HEK293 (cell line): ENCODE measurements at regions not wholly inside any gene's neighbourhood (a gene's known extent, or its start where the extent isn't known, plus 50 kb on each side); places are given as distances from the start of the nearest gene placed in this dataset.

Experiments
- CTCF ChIA-PET: fragments of 350-600 bp; formaldehyde crosslinking; extraction: SDS; loops from one replicate; lab custom pipeline; 2021; ENCODE audit warnings: antibody characterized with exemption; lab: Yijun Ruan, JAX
- POLR2A ChIA-PET: fragments of 300-600 bp; formaldehyde crosslinking; extraction: SDS; loops from one replicate; lab custom pipeline; 2020; ENCODE audit warnings: antibody characterized with exemption, inconsistent platforms; lab: Yijun Ruan, JAX
- H3K27ac ChIP-seq: fragments of 200-500 bp; sonication (Bioruptor generic); 2 replicates; pipeline ENCODE4 v1.5.1; 2014; ENCODE audit warnings: low read depth, low read length, control low read depth, inconsistent platforms; ENCODE audit errors: extremely low read depth
- H3K36me3 ChIP-seq, 2 experiments: fragments of 200-500 bp in 1 of 2; sonication (Bioruptor generic) in 1 of 2; 1 replicate in 1 of 2; 2 replicates in 1 of 2; pipeline ENCODE4 v1.5.1; 2014 to 2017; ENCODE audit warnings: inconsistent platforms in 2 of 2, low read length in 2 of 2; ENCODE audit not compliant: control insufficient read depth in 2 of 2, insufficient read depth in 1 of 2
- H3K4me1 ChIP-seq: fragments of 200-500 bp; sonication (Bioruptor generic); 2 replicates; pipeline ENCODE4 v1.5.1; 2014; ENCODE audit warnings: mild to moderate bottlenecking, low read length, inconsistent platforms; ENCODE audit not compliant: control insufficient read depth, insufficient read depth
- H3K4me3 ChIP-seq: 2 replicates; pipeline ENCODE4 v1.5.1; 2011; ENCODE audit warnings: low read depth, mild to moderate bottlenecking, control low read depth, low read length, moderate library complexity
- H3K9me3 ChIP-seq: fragments of 200-500 bp; sonication (Bioruptor generic); 2 replicates; pipeline ENCODE4 v1.5.1; 2014; ENCODE audit warnings: low read depth, low read length, inconsistent platforms; ENCODE audit not compliant: control insufficient read depth, insufficient read depth
- MEIS1 ChIP-seq: sonication (generic); formaldehyde crosslinking; IDR thresholded peaks from 2 replicates; pipeline ENCODE4 v1.8.1; 2022; ENCODE audit warnings: missing genetic modification reagents, mild to moderate bottlenecking, borderline replicate concordance
- OVOL3 ChIP-seq: fragments of 450-650 bp; formaldehyde crosslinking; IDR thresholded peaks from 2 replicates; pipeline ENCODE4 v1.5.1; 2016; ENCODE audit warnings: missing biosample characterization, missing genetic modification characterization
- RBAK ChIP-seq: fragments of 450-650 bp; formaldehyde crosslinking; IDR thresholded peaks from 2 replicates; pipeline ENCODE4 v1.5.1; 2016; ENCODE audit warnings: missing biosample characterization, missing genetic modification characterization
- ZBTB49 ChIP-seq: fragments of 450-650 bp; formaldehyde crosslinking; IDR thresholded peaks from 2 replicates; pipeline ENCODE4 v1.5.1; 2016; ENCODE audit warnings: missing biosample characterization, missing genetic modification characterization, low read depth
- ZNF26 ChIP-seq: fragments of 450-650 bp; formaldehyde crosslinking; IDR thresholded peaks from 2 replicates; pipeline ENCODE4 v1.5.1; 2016; ENCODE audit warnings: missing biosample characterization, missing genetic modification characterization
- ZNF302 ChIP-seq: fragments of 450-650 bp; formaldehyde crosslinking; IDR thresholded peaks from 2 replicates; pipeline ENCODE4 v1.5.1; 2016; ENCODE audit warnings: missing biosample characterization, missing genetic modification characterization, low read depth
- ZNF561 ChIP-seq: fragments of 450-650 bp; IDR thresholded peaks from 2 replicates; pipeline ENCODE4 v1.5.1; 2018; ENCODE audit warnings: missing biosample characterization, missing genetic modification characterization, borderline replicate concordance
- ZNF600 ChIP-seq: fragments of 450-650 bp; formaldehyde crosslinking; IDR thresholded peaks from 2 replicates; pipeline ENCODE4 v1.5.1; 2016; ENCODE audit warnings: missing biosample characterization, missing genetic modification characterization
- ZNF639 ChIP-seq: fragments of 450-650 bp; formaldehyde crosslinking; IDR thresholded peaks from 2 replicates; pipeline ENCODE4 v1.5.1; 2016; ENCODE audit warnings: missing biosample characterization, missing genetic modification characterization
- ZNF76 ChIP-seq: fragments of 450-650 bp; formaldehyde crosslinking; IDR thresholded peaks from 2 replicates; pipeline ENCODE4; 2016; ENCODE audit warnings: low read depth, missing biosample characterization, missing genetic modification characterization, borderline replicate concordance
- ZSCAN5A ChIP-seq: fragments of 450-650 bp; formaldehyde crosslinking; IDR thresholded peaks from 2 replicates; pipeline ENCODE4 v1.5.1; 2016; ENCODE audit warnings: missing biosample characterization, missing genetic modification characterization
- ZXDB ChIP-seq: fragments of 450-650 bp; formaldehyde crosslinking; IDR thresholded peaks from 2 replicates; pipeline ENCODE4 v1.5.1; 2016; ENCODE audit warnings: missing biosample characterization, missing genetic modification characterization
- TF ChIP-seq, protein P1 (sequence below): fragments of 450-650 bp; formaldehyde crosslinking; IDR thresholded peaks from 2 replicates; pipeline ENCODE4 v1.5.1; 2016; ENCODE audit warnings: missing biosample characterization, missing genetic modification characterization
- TF ChIP-seq, protein P2 (sequence below): fragments of 450-650 bp; formaldehyde crosslinking; IDR thresholded peaks from 2 replicates; pipeline ENCODE4 v1.5.1; 2017; ENCODE audit warnings: missing biosample characterization, missing genetic modification characterization

DNA sequence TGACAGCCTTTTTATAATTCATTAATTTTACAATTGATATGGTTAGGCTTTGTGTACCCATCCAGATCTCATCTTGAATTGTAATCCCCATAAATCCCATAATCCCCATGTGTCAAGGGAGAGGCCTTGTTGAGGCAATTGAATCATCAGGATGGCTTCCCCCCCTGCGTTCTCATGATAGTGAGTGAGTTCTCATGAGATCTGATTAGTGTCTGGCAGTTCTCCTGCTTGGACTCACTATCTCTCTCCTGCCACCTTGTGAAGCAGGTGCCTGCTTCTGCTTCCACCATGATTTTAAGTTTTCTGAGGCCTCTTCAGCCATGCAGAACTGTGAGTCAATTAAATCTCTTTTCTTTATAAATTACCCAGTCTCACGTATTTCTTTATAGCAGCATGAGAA lies 165.7 kb upstream of the GNAI1 start:
- no peaks in the 10 kb centered on the region for H3K4me1 ChIP-seq
- H3K9me3 ChIP-seq, result no peaks in the 10 kb centered on the region
- ChIA-PET CTCF (interaction anchor here (0.8 kb wide), 1 partner anchor 117 kb away, joined by 3 read pairs; no protein-coding TSS in a partner anchor), POLR2A (no interaction called here)
- no peak overlapping the region for H3K27ac ChIP-seq
- H3K4me3 ChIP-seq, result no peak overlapping the region
- H3K36me3 ChIP-seq, result no peaks in the 10 kb centered on the region
- TF ChIP-seq OVOL3 (tag by site-specific recombination) (no peak), ZBTB49 (tag by site-specific recombination) (no peak), ZNF76 (tag by site-specific recombination) (no peak), ZNF26 (tag by site-specific recombination) (no peak), ZNF561 (tag by site-specific recombination) (no peak), ZNF600 (tag by site-specific recombination) (no peak), ZXDB (no peak), RBAK (tag by site-specific recombination) (no peak), ZSCAN5A (no peak), ZNF302 (tag by site-specific recombination) (no peak), MEIS1 (no peak), ZNF639 (tag by site-specific recombination) (no peak)
- TF ChIP-seq, protein P1, sequence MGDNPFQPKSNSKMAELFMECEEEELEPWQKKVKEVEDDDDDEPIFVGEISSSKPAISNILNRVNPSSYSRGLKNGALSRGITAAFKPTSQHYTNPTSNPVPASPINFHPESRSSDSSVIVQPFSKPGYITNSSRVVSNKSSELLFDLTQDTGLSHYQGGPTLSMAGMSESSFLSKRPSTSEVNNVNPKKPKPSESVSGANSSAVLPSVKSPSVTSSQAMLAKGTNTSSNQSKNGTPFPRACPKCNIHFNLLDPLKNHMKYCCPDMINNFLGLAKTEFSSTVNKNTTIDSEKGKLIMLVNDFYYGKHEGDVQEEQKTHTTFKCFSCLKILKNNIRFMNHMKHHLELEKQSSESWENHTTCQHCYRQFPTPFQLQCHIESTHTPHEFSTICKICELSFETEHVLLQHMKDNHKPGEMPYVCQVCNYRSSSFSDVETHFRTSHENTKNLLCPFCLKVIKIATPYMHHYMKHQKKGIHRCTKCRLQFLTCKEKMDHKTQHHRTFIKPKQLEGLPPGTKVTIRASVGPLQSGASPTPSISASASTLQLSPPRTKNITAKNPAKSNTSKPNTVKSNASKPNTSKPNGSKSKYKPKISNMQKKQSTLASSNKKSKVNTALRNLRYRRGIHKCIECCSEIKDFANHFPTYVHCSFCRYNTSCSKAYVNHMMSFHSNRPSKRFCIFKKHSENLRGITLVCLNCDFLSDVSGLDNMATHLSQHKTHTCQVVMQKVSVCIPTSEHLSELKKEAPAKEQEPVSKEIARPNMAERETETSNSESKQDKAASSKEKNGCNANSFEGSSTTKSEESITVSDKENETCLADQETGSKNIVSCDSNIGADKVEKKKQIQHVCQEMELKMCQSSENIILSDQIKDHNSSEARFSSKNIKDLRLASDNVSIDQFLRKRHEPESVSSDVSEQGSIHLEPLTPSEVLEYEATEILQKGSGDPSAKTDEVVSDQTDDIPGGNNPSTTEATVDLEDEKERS, result no peak
- TF ChIP-seq, protein P2, sequence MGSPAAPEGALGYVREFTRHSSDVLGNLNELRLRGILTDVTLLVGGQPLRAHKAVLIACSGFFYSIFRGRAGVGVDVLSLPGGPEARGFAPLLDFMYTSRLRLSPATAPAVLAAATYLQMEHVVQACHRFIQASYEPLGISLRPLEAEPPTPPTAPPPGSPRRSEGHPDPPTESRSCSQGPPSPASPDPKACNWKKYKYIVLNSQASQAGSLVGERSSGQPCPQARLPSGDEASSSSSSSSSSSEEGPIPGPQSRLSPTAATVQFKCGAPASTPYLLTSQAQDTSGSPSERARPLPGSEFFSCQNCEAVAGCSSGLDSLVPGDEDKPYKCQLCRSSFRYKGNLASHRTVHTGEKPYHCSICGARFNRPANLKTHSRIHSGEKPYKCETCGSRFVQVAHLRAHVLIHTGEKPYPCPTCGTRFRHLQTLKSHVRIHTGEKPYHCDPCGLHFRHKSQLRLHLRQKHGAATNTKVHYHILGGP (tag by site-specific recombination), result no peak
